Bronchial epithelial cell (primary cell): ENCODE measurements at regions not wholly inside any gene's neighbourhood (a gene's known extent, or its start where the extent isn't known, plus 50 kb on each side); places are given as distances from the start of the nearest gene placed in this dataset.

Source experiments
- DNase-seq: peaks from one replicate; pipeline ENCODE4 v3.0.0-alpha.2; 2010; ENCODE audit warnings: low read depth
- FAIRE-seq: peaks from 2 replicates; lab custom pipeline; 2011; peaks lifted over from hg19 to GRCh38; lab: Jason Lieb, UNC
- H3K27me3 ChIP-seq: 2 replicates; pipeline ENCODE4 v1.5.1; 2011; ENCODE audit warnings: low read length; ENCODE audit not compliant: control insufficient read depth, insufficient read depth
- H3K36me3 ChIP-seq: 2 replicates; pipeline ENCODE4 v1.5.1; 2011; ENCODE audit warnings: low read length; ENCODE audit not compliant: control insufficient read depth, insufficient read depth
- H3K4me3 ChIP-seq: 2 replicates; pipeline ENCODE4 v1.5.1; 2011; ENCODE audit warnings: mild to moderate bottlenecking, low read depth, low read length, control low read depth
- CTCF ChIP-seq: IDR thresholded peaks from 2 replicates; pipeline ENCODE4 v1.5.1; 2011; ENCODE audit warnings: mild to moderate bottlenecking, moderate library complexity, low read length, control low read depth, inconsistent platforms; ENCODE audit not compliant: insufficient read depth, severe bottlenecking

- Histone ChIP-seq H3K36me3 (no peaks in the 10 kb centered on the region), H3K27me3 (no peaks in the 10 kb centered on the region), H3K4me3 (no peak overlapping the region)
- DNase-seq (no peak), FAIRE-seq (no peak)
- no peak for TF ChIP-seq CTCF
These were observed 477.1 kb upstream of the SGCG start for GRCh38 chr13:22703601-22704209.

GRCh38 chr13:22707946-22708345, 472.8 kb upstream of the SGCG start:
- no peak for TF ChIP-seq CTCF
- Histone ChIP-seq H3K27me3 (no peaks in the 10 kb centered on the region), H3K4me3 (no peak overlapping the region), H3K36me3 (no peaks in the 10 kb centered on the region)
- DNase-seq: no peak
- no peak for FAIRE-seq

GRCh38 chr13:22717036-22717435, 463.7 kb upstream of the SGCG start:
- Histone ChIP-seq H3K36me3 (no peaks in the 10 kb centered on the region), H3K4me3 (no peak overlapping the region), H3K27me3 (no peaks in the 10 kb centered on the region)
- TF ChIP-seq CTCF: no peak
- FAIRE-seq (no peak), DNase-seq (no peak)

GRCh38 chr13:22726726-22727125, 454.1 kb upstream of the SGCG start:
- TF ChIP-seq CTCF: no peak
- FAIRE-seq (no peak), DNase-seq (no peak)
- no peak overlapping the region for H3K4me3 ChIP-seq
- H3K36me3 ChIP-seq: no peaks in the 10 kb centered on the region
- no peaks in the 10 kb centered on the region for H3K27me3 ChIP-seq

GRCh38 chr13:22735011-22735995, 445.5 kb upstream of the SGCG start:
- H3K4me3 ChIP-seq: no peak overlapping the region
- H3K36me3 ChIP-seq: no peaks in the 10 kb centered on the region
- FAIRE-seq (no peak), DNase-seq (no peak)
- no peak for TF ChIP-seq CTCF
- H3K27me3 ChIP-seq: no peaks in the 10 kb centered on the region
